Right lobe of liver (tissue), 6 donors: ENCODE measurements at regions not wholly inside any gene's neighbourhood (a gene's known extent, or its start where the extent isn't known, plus 50 kb on each side); places are given as distances from the start of the nearest gene placed in this dataset.

Source experiments
- ATAC-seq, 4 donors: fragments of 200-7000 bp; cut with Tn5 transposase; one replicate each; pipeline ENCODE4 v1.9.1; 2020; ENCODE audit warnings: mild to moderate bottlenecking in 4 of 4, moderate library complexity in 4 of 4
- DNase-seq, 3 donors: peaks; one replicate each; pipeline ENCODE4 v3.0.0-alpha.2; 2020
- H3K27ac ChIP-seq, 3 donors: fragments of 200-600 bp; one replicate each; pipeline ENCODE4 v1.8.0; 2022
- H3K27me3 ChIP-seq, 2 donors: fragments of 200-600 bp; one replicate each; pipeline ENCODE4 v1.8.0; 2022
- H3K36me3 ChIP-seq, 4 donors: fragments of 200-600 bp; sonication (generic) in 1 of 4; one replicate each; pipeline versions ENCODE4 v1.5.1 to v1.8.0; 2017 to 2022; ENCODE audit warnings: control low read depth in 1 of 4
- H3K4me1 ChIP-seq, 4 donors: fragments of 200-600 bp; sonication (generic) in 1 of 4; one replicate each; pipeline versions ENCODE4 v1.5.1 to v1.8.0; 2017 to 2022; ENCODE audit warnings: control low read depth in 1 of 4
- H3K4me3 ChIP-seq, 3 donors: fragments of 200-600 bp; one replicate each; pipeline ENCODE4 v1.8.0; 2022
- H3K9me3 ChIP-seq, 4 donors: fragments of 200-600 bp; sonication (generic) in 1 of 4; one replicate each; pipeline versions ENCODE4 v1.5.1 to v1.8.0; 2017 to 2022; ENCODE audit warnings: control low read depth in 1 of 4
- POLR2A ChIP-seq: fragments of 450-650 bp; IDR thresholded peaks from one replicate; pipeline ENCODE4 v1.6.1; 2017; ENCODE audit warnings: antibody characterized with exemption, mild to moderate bottlenecking
- WGBS: methylation state at CpG from one replicate; pipeline ENCODE4 v1.1.6; 2018; ENCODE audit warnings: low coverage, low lambda C conversion rate; ENCODE audit not compliant: insufficient coverage; ENCODE audit errors: missing lambda C conversion rate; 5-methylcytosine and 5-hydroxymethylcytosine counted together
- intact Hi-C, 2 donors: fragments of 100-400 bp; cut with DNase I; formaldehyde crosslinking; loops; one replicate each; pipeline versions ENCODE4 v1.11.2 to v1.14.1; 2022
- TF ChIP-seq, protein P1 (sequence below), 4 donors: fragments of 200-600 bp in 3 of 4; fragments of 450-650 bp in 1 of 4; IDR thresholded peaks; one replicate each; pipeline versions ENCODE4 v1.5.1 to v1.8.0; 2016 to 2022; ENCODE audit warnings: antibody characterized with exemption in 4 of 4, mild to moderate bottlenecking in 2 of 4
- donor health status: DM: no; HTN: yes; CAD: no.
- donor health status: DM: no; HTN: no; CAD: no.
- donor health status: DM: no; HTN: no; CAD: no.
- donor health status: DM: no; HTN: yes; CAD: no.
- donor health status: DM: no; HTN: yes; CAD: no.

GRCh38 chr15:93501946-93502345 is 412.9 kb upstream of the RGMA start:
- TF ChIP-seq POLR2A: no peak
- TF ChIP-seq, protein P1, sequence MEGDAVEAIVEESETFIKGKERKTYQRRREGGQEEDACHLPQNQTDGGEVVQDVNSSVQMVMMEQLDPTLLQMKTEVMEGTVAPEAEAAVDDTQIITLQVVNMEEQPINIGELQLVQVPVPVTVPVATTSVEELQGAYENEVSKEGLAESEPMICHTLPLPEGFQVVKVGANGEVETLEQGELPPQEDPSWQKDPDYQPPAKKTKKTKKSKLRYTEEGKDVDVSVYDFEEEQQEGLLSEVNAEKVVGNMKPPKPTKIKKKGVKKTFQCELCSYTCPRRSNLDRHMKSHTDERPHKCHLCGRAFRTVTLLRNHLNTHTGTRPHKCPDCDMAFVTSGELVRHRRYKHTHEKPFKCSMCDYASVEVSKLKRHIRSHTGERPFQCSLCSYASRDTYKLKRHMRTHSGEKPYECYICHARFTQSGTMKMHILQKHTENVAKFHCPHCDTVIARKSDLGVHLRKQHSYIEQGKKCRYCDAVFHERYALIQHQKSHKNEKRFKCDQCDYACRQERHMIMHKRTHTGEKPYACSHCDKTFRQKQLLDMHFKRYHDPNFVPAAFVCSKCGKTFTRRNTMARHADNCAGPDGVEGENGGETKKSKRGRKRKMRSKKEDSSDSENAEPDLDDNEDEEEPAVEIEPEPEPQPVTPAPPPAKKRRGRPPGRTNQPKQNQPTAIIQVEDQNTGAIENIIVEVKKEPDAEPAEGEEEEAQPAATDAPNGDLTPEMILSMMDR (IDR thresholded peaks at IDR 0.05): no peak
- Histone ChIP-seq H3K27ac (no peak overlapping the region), H3K4me1 (no peaks in the 10 kb centered on the region), H3K36me3 (no peaks in the 10 kb centered on the region), H3K9me3 (no peaks in the 10 kb centered on the region), H3K4me3 (no peak overlapping the region), H3K27me3 (no peaks in the 10 kb centered on the region)
- WGBS: 42% methylated on average over 2 of the region's 2 CpGs
- ATAC-seq: no peak
- DNase-seq: no peak
- intact Hi-C loops: no loop called here

DNA sequence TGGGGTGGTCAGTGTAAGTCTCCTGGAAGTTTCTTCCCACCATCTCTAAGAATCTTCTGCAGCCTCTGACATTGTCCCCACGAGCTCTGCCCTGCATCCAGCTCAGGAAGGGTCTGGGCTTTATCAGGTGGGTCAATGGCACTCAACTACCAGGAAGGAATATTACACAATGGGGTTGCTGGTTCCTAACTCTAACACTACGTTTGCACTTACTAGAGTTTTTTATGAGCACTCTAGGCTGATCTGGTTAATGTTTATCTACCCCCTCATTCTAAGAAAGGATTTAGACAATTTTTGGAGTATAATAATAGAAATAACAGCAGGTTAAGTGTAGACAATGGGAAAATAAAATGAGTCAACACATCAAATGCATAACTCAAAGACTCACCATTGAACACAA is 411.1 kb upstream of the RGMA start:
- H3K4me1 ChIP-seq: no peaks in the 10 kb centered on the region
- TF ChIP-seq, protein P1 (IDR thresholded peaks at IDR 0.05): no peak
- no peak for TF ChIP-seq POLR2A
- no peaks in the 10 kb centered on the region for H3K9me3 ChIP-seq
- H3K27me3 ChIP-seq: no peaks in the 10 kb centered on the region
- H3K36me3 ChIP-seq: no peaks in the 10 kb centered on the region
- no peak overlapping the region for H3K4me3 ChIP-seq
- no peak for ATAC-seq
- 15% methylated on average over 2 of the region's 2 CpGs for WGBS
- intact Hi-C loops: no loop called here
- DNase-seq: no peak
- H3K27ac ChIP-seq: no peak overlapping the region

DNA sequence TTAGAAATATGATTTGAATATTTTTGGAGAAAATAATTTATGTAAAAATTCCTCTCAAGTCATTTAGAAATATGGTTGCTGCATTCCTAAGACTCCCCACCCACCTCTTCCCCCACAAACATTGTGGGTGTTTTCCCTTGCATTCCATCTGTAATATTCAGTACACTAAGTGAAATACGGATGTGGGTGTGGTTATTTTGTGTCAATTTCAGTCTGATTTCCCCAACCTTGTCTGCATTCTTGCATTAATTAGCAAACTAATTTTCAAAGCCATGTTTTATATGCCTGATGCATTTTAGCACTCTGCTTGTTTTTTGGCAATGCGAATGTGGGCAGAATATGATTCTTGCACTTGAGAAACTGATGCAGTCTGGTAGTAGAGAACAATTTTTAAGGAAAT is 408.3 kb upstream of the RGMA start:
- ATAC-seq (no peak), DNase-seq (no peak)
- intact Hi-C loops: no loop called here
- TF ChIP-seq, protein P1 (IDR thresholded peaks at IDR 0.05): no peak
- no peak for TF ChIP-seq POLR2A
- Histone ChIP-seq H3K4me1 (no peaks in the 10 kb centered on the region), H3K27ac (no peak overlapping the region), H3K4me3 (no peak overlapping the region), H3K27me3 (no peaks in the 10 kb centered on the region), H3K9me3 (no peaks in the 10 kb centered on the region), H3K36me3 (no peaks in the 10 kb centered on the region)
- 41% methylated on average over 2 of the region's 2 CpGs for WGBS

DNA sequence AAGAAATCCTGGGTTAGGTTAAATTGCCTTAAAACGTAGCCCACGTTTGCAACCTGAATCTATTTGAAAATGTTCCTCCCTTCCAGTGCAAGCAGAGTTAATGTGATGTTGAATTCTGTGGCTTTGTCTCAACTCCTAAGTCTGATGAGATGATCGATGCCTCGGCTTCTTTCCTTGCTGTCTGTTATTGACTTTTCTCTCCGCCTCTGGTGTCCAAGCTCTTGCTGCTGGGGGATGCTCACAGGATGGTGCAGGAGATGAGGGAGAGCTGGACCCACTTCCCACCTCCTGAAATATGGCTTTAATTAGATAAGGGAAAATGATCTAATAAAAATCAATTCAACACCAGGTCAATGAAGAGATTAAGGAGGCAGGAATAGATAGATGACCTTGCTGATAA is 407.9 kb upstream of the RGMA start:
- H3K27me3 ChIP-seq: no peaks in the 10 kb centered on the region
- no peak overlapping the region for H3K27ac ChIP-seq
- no peaks in the 10 kb centered on the region for H3K36me3 ChIP-seq
- DNase-seq (no peak), ATAC-seq (no peak)
- H3K4me3 ChIP-seq: no peak overlapping the region
- H3K9me3 ChIP-seq: no peaks in the 10 kb centered on the region
- WGBS: 52% methylated on average over 5 of the region's 5 CpGs
- intact Hi-C loops: no loop called here
- no peaks in the 10 kb centered on the region for H3K4me1 ChIP-seq
- TF ChIP-seq, protein P1 (IDR thresholded peaks at IDR 0.05): no peak
- no peak for TF ChIP-seq POLR2A
